ENCODE measurements at regions not wholly inside any gene's neighbourhood (a gene's known extent, or its start where the extent isn't known, plus 50 kb on each side); places are given as distances from the start of the nearest gene placed in this dataset.

- Histone ChIP-seq H3K36me3 (ENCODE audit: control insufficient read depth, insufficient read depth, low read length) (no peaks in the 10 kb centered on the region), H3K4me3 (ENCODE audit: low read length) (no peak overlapping the region), H3K27ac (ENCODE audit: low read length) (no peak overlapping the region), H3K4me1 (ENCODE audit: control insufficient read depth, insufficient read depth, low read length) (no peaks in the 10 kb centered on the region), H3K27me3 (ENCODE audit: control insufficient read depth, insufficient read depth, low read length) (no peaks in the 10 kb centered on the region), H3K9me3 (ENCODE audit: control insufficient read depth, insufficient read depth, low read length) (peaks cover 14% of the 10 kb centered on the region)
- ATAC-seq: no peak
- intact Hi-C loops (cut with micrococcal nuclease): no loop called here
- WGBS (ENCODE audit: insufficient coverage): 76% methylated on average over 3 of the region's 3 CpGs
- H3K27me3 Mint-ChIP-seq (ENCODE audit: low read depth in 2 of 2): no peaks in the 10 kb centered on the region
- H3K36me3 Mint-ChIP-seq: peaks cover 11% of the 10 kb centered on the region
- DNase-seq: no peak
- no peak overlapping the region for H3K27ac Mint-ChIP-seq
- no peaks in the 10 kb centered on the region for H3K4me1 Mint-ChIP-seq
- no peak overlapping the region for H3K4me3 Mint-ChIP-seq
- no peak for TF ChIP-seq CTCF (IDR thresholded peaks at IDR 0.05)
- H3K9me3 Mint-ChIP-seq: peaks cover 11 to 18% of the 10 kb centered on the region in 2 donors
These were observed 64.0 kb downstream of the TBR1 start for GRCh38 chr2:161480123-161480522.

- Mint-ChIP-seq H3K27ac (no peak overlapping the region), H3K36me3 (peaks cover 11% of the 10 kb centered on the region), H3K9me3 (peaks cover 11 to 18% of the 10 kb centered on the region in 2 donors), H3K27me3 (ENCODE audit: low read depth in 2 of 2) (no peaks in the 10 kb centered on the region), H3K4me3 (no peak overlapping the region), H3K4me1 (no peaks in the 10 kb centered on the region)
- H3K27me3 ChIP-seq (ENCODE audit: control insufficient read depth, insufficient read depth, low read length): no peaks in the 10 kb centered on the region
- intact Hi-C loops (cut with micrococcal nuclease): no loop called here
- H3K36me3 ChIP-seq (ENCODE audit: control insufficient read depth, insufficient read depth, low read length): no peaks in the 10 kb centered on the region
- DNase-seq (no peak), ATAC-seq (no peak)
- TF ChIP-seq CTCF (IDR thresholded peaks at IDR 0.05): no peak
- H3K4me1 ChIP-seq (ENCODE audit: control insufficient read depth, insufficient read depth, low read length): no peaks in the 10 kb centered on the region
- no peak overlapping the region for H3K4me3 ChIP-seq (ENCODE audit: low read length)
- WGBS (ENCODE audit: insufficient coverage): no CpG with 5 or more reads among the region's 1 CpG
- H3K27ac ChIP-seq (ENCODE audit: low read length): no peak overlapping the region
- H3K9me3 ChIP-seq (ENCODE audit: control insufficient read depth, insufficient read depth, low read length): peaks cover 14% of the 10 kb centered on the region
These were observed 65.5 kb downstream of the TBR1 start for GRCh38 chr2:161481619-161482018.

- WGBS (ENCODE audit: insufficient coverage): no CpG with 5 or more reads among the region's 1 CpG
- Histone ChIP-seq H3K27me3 (ENCODE audit: control insufficient read depth, insufficient read depth, low read length) (no peaks in the 10 kb centered on the region), H3K27ac (ENCODE audit: low read length) (no peak overlapping the region), H3K9me3 (ENCODE audit: control insufficient read depth, insufficient read depth, low read length) (peaks cover 14% of the 10 kb centered on the region), H3K4me1 (ENCODE audit: control insufficient read depth, insufficient read depth, low read length) (no peaks in the 10 kb centered on the region), H3K4me3 (ENCODE audit: low read length) (no peak overlapping the region), H3K36me3 (ENCODE audit: control insufficient read depth, insufficient read depth, low read length) (no peaks in the 10 kb centered on the region)
- intact Hi-C loops (cut with micrococcal nuclease): no loop called here
- Mint-ChIP-seq H3K27me3 (ENCODE audit: low read depth in 2 of 2) (no peaks in the 10 kb centered on the region), H3K4me3 (no peak overlapping the region), H3K27ac (no peak overlapping the region), H3K9me3 (peaks cover 11 to 20% of the 10 kb centered on the region in 2 donors), H3K4me1 (no peaks in the 10 kb centered on the region), H3K36me3 (peaks cover 11% of the 10 kb centered on the region)
- no peak for ATAC-seq
- DNase-seq: no peak
- TF ChIP-seq CTCF (IDR thresholded peaks at IDR 0.05): no peak
These were observed 68.0 kb downstream of the TBR1 start for GRCh38 chr2:161484061-161484460.

- H3K36me3 ChIP-seq (ENCODE audit: control insufficient read depth, insufficient read depth, low read length): no peaks in the 10 kb centered on the region
- Mint-ChIP-seq H3K36me3 (peaks cover 6% of the 10 kb centered on the region), H3K4me1 (no peaks in the 10 kb centered on the region), H3K4me3 (no peak overlapping the region), H3K27me3 (ENCODE audit: low read depth in 2 of 2) (no peaks in the 10 kb centered on the region), H3K9me3 (peaks cover 14 to 17% of the 10 kb centered on the region in 2 donors), H3K27ac (no peak overlapping the region)
- DNase-seq (no peak), ATAC-seq (no peak)
- H3K9me3 ChIP-seq (ENCODE audit: control insufficient read depth, insufficient read depth, low read length): no peaks in the 10 kb centered on the region
- H3K27me3 ChIP-seq (ENCODE audit: control insufficient read depth, insufficient read depth, low read length): no peaks in the 10 kb centered on the region
- H3K27ac ChIP-seq (ENCODE audit: low read length): no peak overlapping the region
- H3K4me1 ChIP-seq (ENCODE audit: control insufficient read depth, insufficient read depth, low read length): no peaks in the 10 kb centered on the region
- intact Hi-C loops (cut with micrococcal nuclease): no loop called here
- no peak overlapping the region for H3K4me3 ChIP-seq (ENCODE audit: low read length)
- TF ChIP-seq CTCF (IDR thresholded peaks at IDR 0.05): no peak
These were observed 70.0 kb downstream of the TBR1 start for GRCh38 chr2:161486111-161486510.

Measured in natural killer cell (primary cell).